MM.1S (cell line): ENCODE measurements at regions not wholly inside any gene's neighbourhood (a gene's known extent, or its start where the extent isn't known, plus 50 kb on each side); places are given as distances from the start of the nearest gene placed in this dataset.

Experiments
- DNase-seq: peaks from one replicate; pipeline ENCODE4 v3.0.0-alpha.2; 2015
- H2AFZ ChIP-seq: fragments of 300-600 bp; sonication (generic); 2 replicates; pipeline ENCODE4 v1.6.0; 2016; ENCODE audit warnings: antibody characterized with exemption, low read length
- H3F3A ChIP-seq: fragments of 300-600 bp; sonication (generic); 2 replicates; pipeline ENCODE4 v1.6.1; 2016; ENCODE audit warnings: mild to moderate bottlenecking, antibody characterized with exemption, low read length, moderate library complexity, mixed read lengths; ENCODE audit not compliant: insufficient read depth
- H3K27ac ChIP-seq: fragments of 300-600 bp; sonication (generic); 2 replicates; pipeline ENCODE4 v1.5.1; 2016; ENCODE audit warnings: mild to moderate bottlenecking, low read length
- H3K27me3 ChIP-seq: fragments of 300-600 bp; sonication (generic); replicated peaks from 2 replicates; pipeline ENCODE4 v1.6.0; 2016; ENCODE audit warnings: low read length; ENCODE audit not compliant: insufficient read depth
- H3K36me3 ChIP-seq: fragments of 300-600 bp; sonication (generic); replicated peaks from 2 replicates; pipeline ENCODE4 v1.6.1; 2016; ENCODE audit warnings: mild to moderate bottlenecking, low read length, mixed read lengths; ENCODE audit not compliant: insufficient read depth
- H3K4me1 ChIP-seq: fragments of 300-600 bp; sonication (generic); 2 replicates; pipeline ENCODE4 v1.6.1; 2016; ENCODE audit warnings: low read length, mixed read lengths
- H3K4me2 ChIP-seq: fragments of 300-600 bp; sonication (generic); 2 replicates; pipeline ENCODE4 v1.6.0; 2016; ENCODE audit warnings: low read depth, low read length
- H3K4me3 ChIP-seq: fragments of 300-600 bp; sonication (generic); 2 replicates; pipeline ENCODE4 v1.5.1; 2016; ENCODE audit warnings: low read length, mixed read lengths
- H3K79me2 ChIP-seq: fragments of 300-600 bp; sonication (generic); 2 replicates; pipeline ENCODE4 v1.6.1; 2016; ENCODE audit warnings: mixed run types, low read length, mixed read lengths
- H3K9ac ChIP-seq: fragments of 300-600 bp; sonication (generic); 2 replicates; pipeline ENCODE4 v1.6.1; 2016; ENCODE audit warnings: low read length, mixed read lengths
- H3K9me2 ChIP-seq: fragments of 300-600 bp; sonication (generic); replicated peaks from 2 replicates; pipeline ENCODE4 v1.6.1; 2016; ENCODE audit warnings: mild to moderate bottlenecking, low read length, mixed read lengths; ENCODE audit not compliant: insufficient read depth
- H3K9me3 ChIP-seq: fragments of 300-600 bp; sonication (generic); replicated peaks from 2 replicates; pipeline ENCODE4 v1.6.1; 2016; ENCODE audit warnings: mild to moderate bottlenecking, low read length, mixed read lengths; ENCODE audit not compliant: insufficient read depth
- H4K20me1 ChIP-seq: fragments of 300-600 bp; sonication (generic); 2 replicates; pipeline ENCODE4 v1.6.1; 2016; ENCODE audit warnings: mild to moderate bottlenecking, low read length, moderate library complexity, mixed read lengths; ENCODE audit not compliant: insufficient read depth
- CTCF ChIP-seq: fragments of 300-600 bp; sonication (generic); IDR thresholded peaks from 2 replicates; pipeline ENCODE4 v1.5.1; 2016; ENCODE audit warnings: antibody characterized with exemption, low read length, mixed read lengths
- EZH2 ChIP-seq: fragments of 300-600 bp; sonication (generic); optimal IDR thresholded peaks from 2 replicates; pipeline ENCODE3; 2017; ENCODE audit warnings: low read depth, mild to moderate bottlenecking, antibody characterized with exemption, low read length, mixed read lengths
- EZH2phosphoT487 ChIP-seq: fragments of 300-600 bp; sonication (generic); IDR thresholded peaks from 2 replicates; pipeline ENCODE4 v1.6.1; 2018; ENCODE audit warnings: antibody characterized with exemption, low read length

GRCh38 chr3:7876741-7877297 is 624.8 kb upstream of the LMCD1 start:
- Histone ChIP-seq H4K20me1 (no peaks in the 10 kb centered on the region), H3K4me2 (no peak overlapping the region), H3K79me2 (no peaks in the 10 kb centered on the region), H3K27me3 (no peaks in the 10 kb centered on the region), H2AFZ (no peak overlapping the region), H3F3A (no peaks in the 10 kb centered on the region), H3K9ac (no peak overlapping the region), H3K27ac (no peak overlapping the region), H3K4me3 (no peak overlapping the region), H3K9me2 (no peaks in the 10 kb centered on the region), H3K4me1 (no peaks in the 10 kb centered on the region), H3K9me3 (no peaks in the 10 kb centered on the region), H3K36me3 (no peaks in the 10 kb centered on the region)
- no peak for DNase-seq
- TF ChIP-seq EZH2phosphoT487 (no peak), EZH2 (no peak), CTCF (no peak)

- TF ChIP-seq EZH2 (no peak), CTCF (no peak), EZH2phosphoT487 (no peak)
- H3K4me3 ChIP-seq: no peak overlapping the region
Observed at GRCh38 chr3:7877312-7877711, 624.3 kb upstream of the LMCD1 start.

GRCh38 chr3:7879572-7879971 is 622.1 kb upstream of the LMCD1 start:
- H3F3A ChIP-seq: no peaks in the 10 kb centered on the region
- H3K4me2 ChIP-seq: no peak overlapping the region
- TF ChIP-seq CTCF: no peak
- TF ChIP-seq EZH2: no peak
- no peak for TF ChIP-seq EZH2phosphoT487
- H3K4me3 ChIP-seq: no peak overlapping the region
- no peak overlapping the region for H2AFZ ChIP-seq
- H3K79me2 ChIP-seq: no peaks in the 10 kb centered on the region
- no peaks in the 10 kb centered on the region for H3K36me3 ChIP-seq
- no peaks in the 10 kb centered on the region for H3K9me2 ChIP-seq
- no peaks in the 10 kb centered on the region for H3K9me3 ChIP-seq
- no peak overlapping the region for H3K27ac ChIP-seq
- H3K9ac ChIP-seq: no peak overlapping the region
- no peaks in the 10 kb centered on the region for H4K20me1 ChIP-seq
- H3K4me1 ChIP-seq: no peaks in the 10 kb centered on the region
- no peaks in the 10 kb centered on the region for H3K27me3 ChIP-seq
- no peak for DNase-seq

More at GRCh38 chr3:7877312-7877711, 624.3 kb upstream of the LMCD1 start:
- Histone ChIP-seq H3K4me2 (no peak overlapping the region), H3K9ac (no peak overlapping the region), H3K79me2 (no peaks in the 10 kb centered on the region), H4K20me1 (no peaks in the 10 kb centered on the region), H2AFZ (no peak overlapping the region), H3K4me1 (no peaks in the 10 kb centered on the region), H3K27ac (no peak overlapping the region), H3F3A (no peaks in the 10 kb centered on the region), H3K9me3 (no peaks in the 10 kb centered on the region), H3K36me3 (no peaks in the 10 kb centered on the region), H3K9me2 (no peaks in the 10 kb centered on the region), H3K27me3 (no peaks in the 10 kb centered on the region)
- no peak for DNase-seq
